OCI-LY1 (cell line): ENCODE measurements at regions not wholly inside any gene's neighbourhood (a gene's known extent, or its start where the extent isn't known, plus 50 kb on each side); places are given as distances from the start of the nearest gene placed in this dataset.

ENCODE experiments used
- EZH2 ChIP-seq: fragments of 200-600 bp; sonication (generic), shearing (Covaris generic); IDR thresholded peaks from 2 replicates; pipeline ENCODE4 v1.8.0; 2017; ENCODE audit warnings: borderline replicate concordance, mixed run types, mild to moderate bottlenecking, antibody characterized with exemption, low read length, moderate library complexity, mixed read lengths
- TF ChIP-seq, protein P1 (sequence below): fragments of 200-600 bp; sonication (generic), shearing (Covaris generic); IDR thresholded peaks from 2 replicates; pipeline ENCODE4 v1.5.1; 2017; ENCODE audit warnings: mild to moderate bottlenecking, antibody characterized with exemption, low read length, moderate library complexity, mixed read lengths

DNA sequence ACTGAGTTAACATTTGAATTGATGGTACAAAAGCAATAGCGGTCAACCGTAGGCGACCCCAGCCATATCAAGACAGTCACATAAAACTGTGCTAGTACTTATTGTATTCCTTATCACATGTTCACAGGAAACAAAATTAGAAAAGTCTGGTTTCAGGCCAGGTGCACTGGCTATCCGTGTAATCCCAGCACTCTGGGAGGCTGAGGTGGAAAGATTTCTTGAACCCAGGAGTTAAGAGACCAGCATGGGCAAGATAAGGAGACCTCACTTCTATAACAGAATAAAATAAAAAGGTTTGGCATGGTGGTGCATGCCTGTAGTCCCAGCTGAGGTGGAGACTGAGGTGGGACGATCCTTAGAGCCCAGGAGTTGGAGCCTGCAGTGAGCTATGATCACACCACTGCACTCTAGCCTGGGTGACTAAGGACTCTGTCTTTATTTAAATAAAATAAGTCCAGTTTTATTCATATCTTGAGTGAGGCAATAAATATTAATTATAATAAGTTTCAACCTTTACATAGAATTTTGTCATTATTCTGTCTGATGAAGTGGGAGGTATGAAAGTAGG lies 84.1 kb upstream of the RGPD4 start:
- TF ChIP-seq, protein P1, sequence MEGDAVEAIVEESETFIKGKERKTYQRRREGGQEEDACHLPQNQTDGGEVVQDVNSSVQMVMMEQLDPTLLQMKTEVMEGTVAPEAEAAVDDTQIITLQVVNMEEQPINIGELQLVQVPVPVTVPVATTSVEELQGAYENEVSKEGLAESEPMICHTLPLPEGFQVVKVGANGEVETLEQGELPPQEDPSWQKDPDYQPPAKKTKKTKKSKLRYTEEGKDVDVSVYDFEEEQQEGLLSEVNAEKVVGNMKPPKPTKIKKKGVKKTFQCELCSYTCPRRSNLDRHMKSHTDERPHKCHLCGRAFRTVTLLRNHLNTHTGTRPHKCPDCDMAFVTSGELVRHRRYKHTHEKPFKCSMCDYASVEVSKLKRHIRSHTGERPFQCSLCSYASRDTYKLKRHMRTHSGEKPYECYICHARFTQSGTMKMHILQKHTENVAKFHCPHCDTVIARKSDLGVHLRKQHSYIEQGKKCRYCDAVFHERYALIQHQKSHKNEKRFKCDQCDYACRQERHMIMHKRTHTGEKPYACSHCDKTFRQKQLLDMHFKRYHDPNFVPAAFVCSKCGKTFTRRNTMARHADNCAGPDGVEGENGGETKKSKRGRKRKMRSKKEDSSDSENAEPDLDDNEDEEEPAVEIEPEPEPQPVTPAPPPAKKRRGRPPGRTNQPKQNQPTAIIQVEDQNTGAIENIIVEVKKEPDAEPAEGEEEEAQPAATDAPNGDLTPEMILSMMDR: no peak
- TF ChIP-seq EZH2: no peak
